OCI-LY3 (cell line): ENCODE measurements at regions not wholly inside any gene's neighbourhood (a gene's known extent, or its start where the extent isn't known, plus 50 kb on each side); places are given as distances from the start of the nearest gene placed in this dataset.

Experiments
- EZH2phosphoT487 ChIP-seq: fragments of 200-600 bp; shearing (Covaris generic); IDR thresholded peaks from 2 replicates; pipeline ENCODE4 v1.6.1; 2018; ENCODE audit warnings: antibody characterized with exemption, mixed run types, low read depth
- TF ChIP-seq, protein P1 (sequence below): fragments of 200-600, 300-600 bp; sonication (generic); IDR thresholded peaks from 2 replicates; pipeline ENCODE4 v1.5.1; 2014; ENCODE audit warnings: antibody characterized with exemption, low read length, low read depth

DNA sequence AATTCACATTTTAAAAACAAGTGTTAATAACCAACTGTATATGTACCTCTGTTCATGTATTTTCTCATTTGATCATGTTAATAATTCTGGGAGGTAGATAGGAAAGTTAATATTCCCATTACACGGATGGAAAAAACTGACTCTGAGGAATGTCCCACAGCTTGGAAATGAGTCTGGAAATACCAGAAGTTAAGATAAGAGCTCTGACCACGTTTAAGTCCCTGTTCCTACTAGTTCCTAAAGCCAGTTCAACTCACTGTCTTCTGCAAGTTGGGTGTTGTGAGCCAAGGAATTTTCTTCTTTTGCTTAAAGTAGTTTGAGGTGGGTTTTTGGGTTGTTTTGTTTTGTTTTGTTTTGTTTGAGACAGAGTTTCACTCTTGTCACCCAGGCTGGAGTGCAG is 104.5 kb downstream of the TMEM30B start:
- TF ChIP-seq, protein P1, sequence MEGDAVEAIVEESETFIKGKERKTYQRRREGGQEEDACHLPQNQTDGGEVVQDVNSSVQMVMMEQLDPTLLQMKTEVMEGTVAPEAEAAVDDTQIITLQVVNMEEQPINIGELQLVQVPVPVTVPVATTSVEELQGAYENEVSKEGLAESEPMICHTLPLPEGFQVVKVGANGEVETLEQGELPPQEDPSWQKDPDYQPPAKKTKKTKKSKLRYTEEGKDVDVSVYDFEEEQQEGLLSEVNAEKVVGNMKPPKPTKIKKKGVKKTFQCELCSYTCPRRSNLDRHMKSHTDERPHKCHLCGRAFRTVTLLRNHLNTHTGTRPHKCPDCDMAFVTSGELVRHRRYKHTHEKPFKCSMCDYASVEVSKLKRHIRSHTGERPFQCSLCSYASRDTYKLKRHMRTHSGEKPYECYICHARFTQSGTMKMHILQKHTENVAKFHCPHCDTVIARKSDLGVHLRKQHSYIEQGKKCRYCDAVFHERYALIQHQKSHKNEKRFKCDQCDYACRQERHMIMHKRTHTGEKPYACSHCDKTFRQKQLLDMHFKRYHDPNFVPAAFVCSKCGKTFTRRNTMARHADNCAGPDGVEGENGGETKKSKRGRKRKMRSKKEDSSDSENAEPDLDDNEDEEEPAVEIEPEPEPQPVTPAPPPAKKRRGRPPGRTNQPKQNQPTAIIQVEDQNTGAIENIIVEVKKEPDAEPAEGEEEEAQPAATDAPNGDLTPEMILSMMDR: no peak
- TF ChIP-seq EZH2phosphoT487: no peak
